ENCODE measurements at regions not wholly inside any gene's neighbourhood (a gene's known extent, or its start where the extent isn't known, plus 50 kb on each side); places are given as distances from the start of the nearest gene placed in this dataset.

DNA sequence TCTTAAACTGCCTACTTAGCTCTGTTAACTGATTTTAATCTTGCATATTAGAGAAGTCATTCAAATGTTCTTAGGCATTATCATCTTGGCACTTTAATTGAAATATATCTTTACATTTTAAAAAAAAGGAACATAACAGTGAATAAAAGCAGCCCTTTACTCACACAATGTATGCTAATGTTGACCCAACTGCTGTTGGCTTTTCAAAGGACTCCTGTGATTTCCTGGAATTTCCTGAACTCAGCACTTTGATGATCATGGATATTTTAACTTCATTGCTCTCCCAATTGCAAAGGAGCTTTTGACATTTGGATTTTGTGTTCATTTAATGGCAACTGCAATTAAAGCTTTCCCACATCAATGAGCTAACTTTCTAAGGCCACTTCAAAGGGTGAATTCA is 1230.3 kb downstream of the DIAPH3 start:
- TF ChIP-seq EZH2 (IDR thresholded peaks at IDR 0.05; ENCODE audit: borderline replicate concordance, insufficient read depth, low read depth, low read length, poor library complexity, severe bottlenecking) (no peak), CTCF (IDR thresholded peaks at IDR 0.05) (no peak)
